H9 (cell line): ENCODE measurements at regions not wholly inside any gene's neighbourhood (a gene's known extent, or its start where the extent isn't known, plus 50 kb on each side); places are given as distances from the start of the nearest gene placed in this dataset.

Source experiments
- DNase-seq: peaks from one replicate; pipeline ENCODE4 v3.0.0-alpha.2; 2017
- H2AFZ ChIP-seq: one replicate; pipeline ENCODE4 v1.6.1; 2013; ENCODE audit warnings: mild to moderate bottlenecking, low read length, control low read depth, moderate library complexity
- H2AK5ac ChIP-seq: 2 replicates; pipeline ENCODE4 v1.6.1; 2013; ENCODE audit warnings: low read length, control low read depth, mixed read lengths; ENCODE audit not compliant: insufficient read length
- H2BK120ac ChIP-seq: one replicate; pipeline ENCODE4 v1.6.1; 2013; ENCODE audit warnings: low read depth, mild to moderate bottlenecking, low read length, control low read depth, inconsistent platforms; ENCODE audit not compliant: poor library complexity, severe bottlenecking
- H2BK12ac ChIP-seq: 2 replicates; pipeline ENCODE4 v1.6.1; 2013; ENCODE audit warnings: low read length, control low read depth, mixed read lengths, low read depth; ENCODE audit not compliant: insufficient read length
- H2BK15ac ChIP-seq: 2 replicates; pipeline ENCODE4 v1.6.1; 2013; ENCODE audit warnings: low read depth, low read length, control low read depth
- H2BK20ac ChIP-seq: one replicate; pipeline ENCODE4 v1.6.1; 2013; ENCODE audit warnings: low read depth, mild to moderate bottlenecking, low read length, control low read depth, inconsistent platforms; ENCODE audit not compliant: poor library complexity, severe bottlenecking
- H2BK5ac ChIP-seq: 2 replicates; pipeline ENCODE4 v1.6.1; 2013; ENCODE audit warnings: low read length, control low read depth, mixed read lengths; ENCODE audit not compliant: insufficient read length
- H3K14ac ChIP-seq: 2 replicates; pipeline ENCODE4 v1.6.1; 2013; ENCODE audit warnings: low read length, control low read depth; ENCODE audit not compliant: insufficient read depth
- H3K18ac ChIP-seq: 2 replicates; pipeline ENCODE4 v1.6.1; 2013; ENCODE audit warnings: low read depth, mild to moderate bottlenecking, mixed read lengths, low read length, control low read depth; ENCODE audit not compliant: insufficient read length
- H3K23ac ChIP-seq: 2 replicates; pipeline ENCODE4 v1.6.1; 2013; ENCODE audit warnings: low read length, control low read depth, mixed read lengths, low read depth; ENCODE audit not compliant: insufficient read length
- H3K23me2 ChIP-seq: 2 replicates; pipeline ENCODE4 v1.6.1; 2013; ENCODE audit warnings: low read depth, mild to moderate bottlenecking, mixed read lengths, low read length, control low read depth; ENCODE audit not compliant: insufficient read length, poor library complexity, severe bottlenecking
- H3K27ac ChIP-seq: 2 replicates; pipeline ENCODE4 v1.5.1; 2013; ENCODE audit warnings: low read length, control low read depth, mixed read lengths, low read depth; ENCODE audit not compliant: insufficient read length
- H3K27me3 ChIP-seq: 2 replicates; pipeline ENCODE4 v1.6.1; 2013; ENCODE audit warnings: low read length, control low read depth, inconsistent platforms; ENCODE audit not compliant: insufficient read depth
- H3K4ac ChIP-seq: 2 replicates; pipeline ENCODE4 v1.6.1; 2013; ENCODE audit warnings: low read depth, mild to moderate bottlenecking, control low read depth, inconsistent platforms, low read length, moderate library complexity
- H3K4me1 ChIP-seq: 2 replicates; pipeline ENCODE4 v1.6.1; 2013; ENCODE audit warnings: low read length, control low read depth, inconsistent platforms; ENCODE audit not compliant: insufficient read depth
- H3K4me2 ChIP-seq: 2 replicates; pipeline ENCODE4 v1.6.1; 2013; ENCODE audit warnings: low read length, control low read depth, mixed read lengths; ENCODE audit not compliant: insufficient read length, insufficient read depth
- H3K56ac ChIP-seq: 2 replicates; pipeline ENCODE4 v1.6.1; 2013; ENCODE audit warnings: low read depth, mild to moderate bottlenecking, mixed read lengths, low read length, control low read depth; ENCODE audit not compliant: insufficient read length
- H3K79me1 ChIP-seq: 2 replicates; pipeline ENCODE4 v1.6.1; 2013; ENCODE audit warnings: low read depth, mild to moderate bottlenecking, moderate library complexity, low read length, control low read depth, inconsistent platforms; ENCODE audit not compliant: insufficient read depth, poor library complexity, severe bottlenecking
- H3K79me2 ChIP-seq: 2 replicates; pipeline ENCODE4 v1.6.1; 2013; ENCODE audit warnings: low read length, control low read depth, inconsistent platforms; ENCODE audit not compliant: insufficient read depth
- H3K9ac ChIP-seq: 2 replicates; pipeline ENCODE4 v1.6.1; 2013; ENCODE audit warnings: low read length, control low read depth, mixed read lengths; ENCODE audit not compliant: insufficient read length; ENCODE audit errors: extremely low read depth
- H3K9me3 ChIP-seq: one replicate; pipeline ENCODE4 v1.6.1; 2013; ENCODE audit warnings: low read depth, low read length, inconsistent platforms; ENCODE audit not compliant: control insufficient read depth
- H3T11ph ChIP-seq: one replicate; pipeline ENCODE4 v1.6.1; 2013; ENCODE audit warnings: mild to moderate bottlenecking, low read length, control low read depth, inconsistent platforms
- H4K20me1 ChIP-seq: one replicate; pipeline ENCODE4 v1.6.1; 2013; ENCODE audit not compliant: control insufficient read depth, insufficient read length, insufficient read depth
- H4K5ac ChIP-seq: 2 replicates; pipeline ENCODE4 v1.6.1; 2013; ENCODE audit warnings: low read depth, mild to moderate bottlenecking, mixed read lengths, low read length, control low read depth; ENCODE audit not compliant: insufficient read length
- H4K8ac ChIP-seq: replicated peaks from 2 replicates; pipeline ENCODE4 v1.6.1; 2013; ENCODE audit warnings: low read length, control low read depth, mixed read lengths, low read depth; ENCODE audit not compliant: insufficient read length
- H4K91ac ChIP-seq: 2 replicates; pipeline ENCODE4 v1.6.1; 2013; ENCODE audit warnings: low read depth, mild to moderate bottlenecking, moderate library complexity, mixed read lengths, low read length, control low read depth; ENCODE audit not compliant: insufficient read length
- H3K27ac Mint-ChIP-seq, 3 experiments: 2 replicates in 2 of 3; 3 replicates in 1 of 3; pipeline ENCODE4 v1.8.0; 2020 to 2021; ENCODE audit warnings: mixed read lengths in 3 of 3, mild to moderate bottlenecking in 1 of 3, moderate library complexity in 1 of 3
- H3K27me3 Mint-ChIP-seq: 2 replicates; pipeline ENCODE4 v1.8.0; 2021; ENCODE audit warnings: low read depth, mild to moderate bottlenecking, moderate library complexity, mixed read lengths
- H3K36me3 Mint-ChIP-seq, 3 experiments: 2 replicates in 2 of 3; 3 replicates in 1 of 3; pipeline ENCODE4 v1.8.0; 2020 to 2021; ENCODE audit warnings: low read depth in 3 of 3, mixed read lengths in 3 of 3; ENCODE audit not compliant: insufficient read depth in 1 of 3
- H3K4me1 Mint-ChIP-seq, 2 experiments: 2 replicates each; pipeline ENCODE4 v1.8.0; 2020; ENCODE audit warnings: mixed read lengths in 2 of 2
- H3K4me3 Mint-ChIP-seq, 2 experiments: 2 replicates in 1 of 2; 3 replicates in 1 of 2; pipeline ENCODE4 v1.8.0; 2020 to 2021; ENCODE audit warnings: mild to moderate bottlenecking in 2 of 2, mixed read lengths in 2 of 2, moderate library complexity in 1 of 2
- H3K9me3 Mint-ChIP-seq, 2 experiments: 2 replicates in 1 of 2; 3 replicates in 1 of 2; pipeline ENCODE4 v1.8.0; 2020; ENCODE audit warnings: mild to moderate bottlenecking in 2 of 2, mixed read lengths in 2 of 2, moderate library complexity in 1 of 2
- CTCF ChIP-seq: fragments of 200-600 bp; sonication (generic); conservative IDR thresholded peaks from 3 replicates; pipeline ENCODE4 v1.8.0; 2021; ENCODE audit warnings: antibody characterized with exemption, mild to moderate bottlenecking
- WGBS: extraction: QIAGEN DNeasy Blood & Tissue Kit; methylation state at CpG from one replicate; pipeline ENCODE4 v1.1.7; 2013; ENCODE audit warnings: missing lambda C conversion rate, low lambda C conversion rate, mixed read lengths; ENCODE audit not compliant: insufficient read length; ENCODE audit errors: extremely low coverage; 5-methylcytosine and 5-hydroxymethylcytosine counted together

GRCh38 chr13:85742355-85742754 lies 56.9 kb downstream of the SLITRK6 start:
- Mint-ChIP-seq H3K9me3 (peaks cover 0 to 1% of the 10 kb centered on the region in 2 experiments; a peak in 1 of 5 replicates), H3K36me3 (peaks cover 0 to 6% (median 0%) of the 10 kb centered on the region in 3 experiments; a peak in 2 of 7 replicates), H3K4me1 (peaks cover 38 to 43% of the 10 kb centered on the region in 2 experiments), H3K27me3 (no peaks in the 10 kb centered on the region), H3K27ac (peak overlapping the region in 2 of 3 experiments; percentile 36 to 85; a peak in 3 of 7 replicates), H3K4me3 (no peak overlapping the region)
- H3K56ac ChIP-seq = no peak overlapping the region
- no peaks in the 10 kb centered on the region for H3K79me1 ChIP-seq
- H2AFZ ChIP-seq = no peak overlapping the region
- no peak overlapping the region for H4K8ac ChIP-seq
- no peaks in the 10 kb centered on the region for H3K9me3 ChIP-seq
- TF ChIP-seq CTCF = no peak
- no peak overlapping the region for H3K27ac ChIP-seq
- DNase-seq = no peak
- no peak overlapping the region for H2BK12ac ChIP-seq
- no peak overlapping the region for H3K9ac ChIP-seq
- H3K79me2 ChIP-seq = no peaks in the 10 kb centered on the region
- no peak overlapping the region for H3K14ac ChIP-seq
- H3K23ac ChIP-seq = no peak overlapping the region
- no peaks in the 10 kb centered on the region for H3K23me2 ChIP-seq
- no peak overlapping the region for H4K91ac ChIP-seq
- no peak overlapping the region for H2BK20ac ChIP-seq
- H4K5ac ChIP-seq = no peak overlapping the region
- H2BK15ac ChIP-seq = no peak overlapping the region
- no peak overlapping the region for H3K4ac ChIP-seq
- H3K4me2 ChIP-seq = no peak overlapping the region
- H3T11ph ChIP-seq = no peak overlapping the region
- no peak overlapping the region for H2BK120ac ChIP-seq
- no peaks in the 10 kb centered on the region for H4K20me1 ChIP-seq
- H2AK5ac ChIP-seq = no peak overlapping the region
- H3K4me1 ChIP-seq = no peaks in the 10 kb centered on the region; the same call in 1 of the 2 replicates
- no peaks in the 10 kb centered on the region for H3K27me3 ChIP-seq
- no peak overlapping the region for H2BK5ac ChIP-seq
- no CpG with 5 or more reads among the region's 2 CpGs for WGBS
- H3K18ac ChIP-seq = no peak overlapping the region
